ENCODE measurements at regions not wholly inside any gene's neighbourhood (a gene's known extent, or its start where the extent isn't known, plus 50 kb on each side); places are given as distances from the start of the nearest gene placed in this dataset.

- TF ChIP-seq POLR2AphosphoS5 (IDR thresholded peaks at IDR 0.05; ENCODE audit: low read depth, low read length), result no peak
- no peak for TF ChIP-seq FOXP2 (optimal IDR thresholded peaks at IDR 0.05; ENCODE audit: borderline replicate concordance, extremely low read depth, extremely low read length, insufficient read depth)
Observed at GRCh38 chr18:51287818-51288508, 90.5 kb upstream of the MEX3C start.

GRCh38 chr18:51288582-51288981, 91.1 kb upstream of the MEX3C start:
- TF ChIP-seq FOXP2 (optimal IDR thresholded peaks at IDR 0.05; ENCODE audit: borderline replicate concordance, extremely low read depth, extremely low read length, insufficient read depth), result no peak
- TF ChIP-seq SIN3A (IDR thresholded peaks at IDR 0.05; ENCODE audit: borderline replicate concordance, insufficient read depth, low read length), result no peak
- no peak for TF ChIP-seq REST (IDR thresholded peaks at IDR 0.05; ENCODE audit: insufficient read depth in 1 of 2, low read depth in 2 of 2, low read length in 2 of 2)
- TF ChIP-seq TAF1 (IDR thresholded peaks at IDR 0.05; ENCODE audit: borderline replicate concordance, insufficient read depth, low read length), result no peak
- no peak for TF ChIP-seq POLR2AphosphoS5 (IDR thresholded peaks at IDR 0.05; ENCODE audit: low read depth, low read length)

GRCh38 chr18:51290860-51291259, 93.4 kb upstream of the MEX3C start:
- TF ChIP-seq REST (IDR thresholded peaks at IDR 0.05; ENCODE audit: insufficient read depth in 1 of 2, low read depth in 2 of 2, low read length in 2 of 2) (no peak), SIN3A (IDR thresholded peaks at IDR 0.05; ENCODE audit: borderline replicate concordance, insufficient read depth, low read length) (no peak), FOXP2 (optimal IDR thresholded peaks at IDR 0.05; ENCODE audit: borderline replicate concordance, extremely low read depth, extremely low read length, insufficient read depth) (no peak), TAF1 (IDR thresholded peaks at IDR 0.05; ENCODE audit: borderline replicate concordance, insufficient read depth, low read length) (no peak), POLR2AphosphoS5 (IDR thresholded peaks at IDR 0.05; ENCODE audit: low read depth, low read length) (no peak)

- TF ChIP-seq SIN3A (IDR thresholded peaks at IDR 0.05; ENCODE audit: borderline replicate concordance, insufficient read depth, low read length) (no peak), POLR2AphosphoS5 (IDR thresholded peaks at IDR 0.05; ENCODE audit: low read depth, low read length) (no peak), REST (IDR thresholded peaks at IDR 0.05; ENCODE audit: insufficient read depth in 1 of 2, low read depth in 2 of 2, low read length in 2 of 2) (no peak), FOXP2 (optimal IDR thresholded peaks at IDR 0.05; ENCODE audit: borderline replicate concordance, extremely low read depth, extremely low read length, insufficient read depth) (no peak), TAF1 (IDR thresholded peaks at IDR 0.05; ENCODE audit: borderline replicate concordance, insufficient read depth, low read length) (no peak)
Observed at GRCh38 chr18:51300912-51301311, 103.4 kb upstream of the MEX3C start.

- TF ChIP-seq FOXP2 (optimal IDR thresholded peaks at IDR 0.05; ENCODE audit: borderline replicate concordance, extremely low read depth, extremely low read length, insufficient read depth) (no peak), TAF1 (IDR thresholded peaks at IDR 0.05; ENCODE audit: borderline replicate concordance, insufficient read depth, low read length) (no peak), REST (IDR thresholded peaks at IDR 0.05; ENCODE audit: insufficient read depth in 1 of 2, low read depth in 2 of 2, low read length in 2 of 2) (no peak), SIN3A (IDR thresholded peaks at IDR 0.05; ENCODE audit: borderline replicate concordance, insufficient read depth, low read length) (no peak), POLR2AphosphoS5 (IDR thresholded peaks at IDR 0.05; ENCODE audit: low read depth, low read length) (no peak)
Observed at GRCh38 chr18:51301376-51301775, 103.9 kb upstream of the MEX3C start.

Measured in PFSK-1 (cell line).